NCI-H146 (cell line): ENCODE measurements at regions not wholly inside any gene's neighbourhood (a gene's known extent, or its start where the extent isn't known, plus 50 kb on each side); places are given as distances from the start of the nearest gene placed in this dataset.
A peak's percentile ranks its signal among the peaks of the same experiment; 100 is the strongest.

Experiments used
- DNase-seq: peaks from one replicate; lab custom pipeline; 2025; lab: John Stamatoyannopoulos, UW

DNA sequence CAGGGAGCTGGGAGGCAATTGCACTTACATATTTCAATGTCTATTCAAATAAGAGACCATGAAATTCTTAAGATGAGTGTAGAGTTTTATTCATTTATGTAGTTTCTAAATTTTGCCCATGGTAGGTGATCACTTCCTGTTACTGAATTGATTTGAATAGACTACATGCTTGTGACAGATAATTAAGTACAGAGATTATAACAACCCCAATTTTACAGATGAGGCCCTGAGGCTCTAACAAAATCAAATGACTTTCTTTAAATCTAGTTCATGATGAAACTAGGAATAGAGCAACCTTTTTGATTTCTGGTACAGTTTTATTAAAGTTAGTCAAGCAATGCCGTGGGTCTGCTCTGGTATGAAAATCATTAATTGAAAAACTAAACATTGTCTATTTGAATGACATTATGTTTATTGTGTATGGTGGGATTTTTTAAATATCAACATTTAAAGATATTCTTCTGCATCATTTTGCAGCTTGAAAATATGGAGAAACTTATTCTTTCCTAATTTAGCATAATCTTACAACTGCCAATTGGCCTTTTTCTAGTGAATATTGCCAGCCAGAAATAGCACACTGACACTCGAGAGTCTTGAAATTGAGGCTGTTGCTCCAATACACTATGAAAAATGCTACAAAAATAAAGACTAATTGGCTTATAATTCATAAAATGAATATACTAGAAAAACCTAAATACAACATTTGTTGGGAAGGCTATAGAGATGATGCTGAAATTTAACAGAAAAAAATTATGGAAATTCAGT is 308.9 kb downstream of the SLC6A15 start:
- DNase-seq = no peak

DNA sequence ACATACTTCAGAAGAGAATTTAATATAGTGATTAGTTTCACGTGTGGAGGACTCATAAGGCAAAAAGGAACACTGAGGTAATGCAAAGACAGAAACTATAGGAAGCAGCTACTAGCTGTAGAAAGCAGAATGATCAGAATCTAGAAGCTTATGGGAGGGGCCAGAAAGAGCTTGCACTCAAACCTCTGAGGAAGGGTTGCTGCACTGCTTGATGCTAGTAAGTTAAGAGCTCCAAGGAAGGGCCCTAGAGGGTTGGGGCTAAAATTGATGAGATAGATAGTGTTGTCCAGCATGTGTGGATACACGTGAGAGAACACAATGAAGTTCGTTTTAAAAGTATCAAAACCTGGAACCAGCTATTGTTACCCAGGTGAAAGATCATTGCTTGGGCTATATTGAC is 311.1 kb downstream of the SLC6A15 start:
- no peak for DNase-seq

- DNase-seq = peak; percentile 45
Measured at GRCh38 chr12:84599539-84599938, 313.1 kb downstream of the SLC6A15 start.

- peak; percentile 33 for DNase-seq
Measured at GRCh38 chr12:84596266-84596665, 316.3 kb downstream of the SLC6A15 start.

- no peak for DNase-seq
Measured at GRCh38 chr12:84594157-84594556, 318.4 kb downstream of the SLC6A15 start.

- no peak for DNase-seq
Measured at GRCh38 chr12:84585776-84586395, 326.7 kb downstream of the SLC6A15 start.

- no peak for DNase-seq
Measured at GRCh38 chr12:84572196-84572595, 340.4 kb downstream of the SLC6A15 start.

DNA sequence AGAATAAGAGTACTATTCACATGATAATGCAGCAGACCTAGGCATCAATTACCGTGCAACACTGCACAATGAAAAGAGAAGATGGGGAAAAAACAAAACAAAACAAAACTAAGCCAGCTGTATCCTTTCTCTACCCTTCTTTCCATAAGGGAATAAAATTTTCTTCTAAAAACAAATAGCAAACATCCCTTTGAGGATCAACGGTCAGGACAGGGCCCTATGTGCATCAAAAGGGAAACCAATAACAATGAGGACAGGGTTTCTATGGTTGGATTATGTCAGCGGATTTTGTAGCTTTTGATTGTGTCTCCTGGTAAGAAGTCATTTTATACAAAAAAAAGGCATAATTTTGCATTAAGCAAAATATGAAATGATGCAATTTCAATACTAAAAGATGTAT is 350.3 kb downstream of the SLC6A15 start:
- DNase-seq = no peak

- no peak for DNase-seq
Measured at GRCh38 chr12:84561351-84561750, 351.2 kb downstream of the SLC6A15 start.

DNA sequence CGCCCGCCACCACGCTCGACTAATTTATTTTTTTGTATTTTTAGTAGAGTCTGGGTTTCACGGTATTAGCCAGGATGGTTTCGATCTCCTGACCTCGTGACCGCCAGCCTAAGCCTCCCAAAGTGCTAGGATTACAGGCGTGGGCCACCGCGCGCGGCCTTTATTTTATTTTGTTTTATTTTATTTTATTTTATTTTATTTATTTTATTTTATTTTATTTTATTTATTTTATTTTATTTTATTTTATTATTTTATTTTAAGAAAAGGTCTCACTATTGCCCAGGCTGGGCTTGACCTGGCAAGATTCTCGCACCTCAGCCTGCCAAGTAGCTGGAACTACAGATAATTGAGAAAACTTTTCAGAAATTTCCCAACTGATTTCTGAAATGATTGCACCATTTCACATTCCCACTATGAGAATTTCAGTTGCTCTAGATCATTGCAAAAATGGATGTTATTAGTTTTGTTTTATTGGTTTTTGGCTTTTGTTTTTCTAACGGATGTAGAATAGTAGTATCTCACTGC is 358.3 kb downstream of the SLC6A15 start:
- no peak for DNase-seq

- DNase-seq = no peak
Measured at GRCh38 chr12:84553331-84554117, 359.1 kb downstream of the SLC6A15 start.

GRCh38 chr12:84551373-84551772 is 361.2 kb downstream of the SLC6A15 start:
- DNase-seq = no peak

- no peak for DNase-seq
Measured at GRCh38 chr12:84550518-84550917, 362.1 kb downstream of the SLC6A15 start.

GRCh38 chr12:84542289-84542688 is 370.3 kb downstream of the SLC6A15 start:
- no peak for DNase-seq

- DNase-seq = no peak
Measured at GRCh38 chr12:84537666-84538065, 374.9 kb downstream of the SLC6A15 start.

DNA sequence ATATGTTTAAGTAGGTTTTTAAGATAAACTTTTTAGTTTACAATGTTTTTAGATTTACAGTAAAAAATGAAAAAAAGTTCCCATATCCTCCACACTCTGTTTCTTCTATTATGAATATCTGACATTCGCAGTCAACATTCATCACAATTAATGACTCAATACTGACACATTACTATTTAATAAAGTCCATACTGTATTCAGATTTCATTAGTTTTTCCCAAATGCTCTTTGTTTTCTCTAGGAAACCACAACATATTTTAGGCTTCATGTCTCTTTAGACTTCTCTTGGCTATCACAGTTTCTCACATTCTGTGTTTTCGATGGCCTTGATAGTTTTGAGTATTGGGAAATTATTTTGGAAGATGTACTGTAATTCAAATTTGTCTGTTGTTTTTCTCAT is 399.8 kb downstream of the SLC6A15 start:
- no peak for DNase-seq

DNA sequence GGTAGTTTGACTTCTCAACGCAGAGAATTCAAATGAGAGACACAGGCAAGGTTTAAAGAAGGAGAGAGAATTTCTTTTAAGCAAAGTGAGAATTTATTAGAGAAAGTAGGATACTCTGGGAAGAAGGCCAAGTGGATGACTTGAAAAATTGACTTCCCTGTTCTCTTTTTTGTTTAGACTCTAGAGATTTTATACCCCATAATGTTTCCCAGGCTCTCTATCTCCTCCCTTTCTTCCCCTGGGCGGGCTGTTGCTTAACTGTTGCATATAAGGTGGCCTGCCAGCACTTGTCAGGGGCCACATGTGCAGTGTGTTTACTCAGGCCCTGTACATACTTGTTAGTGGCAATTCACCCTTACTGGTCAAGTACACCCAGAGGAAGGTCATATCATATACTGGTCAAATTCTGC is 403.7 kb downstream of the SLC6A15 start:
- DNase-seq = peak; percentile 50

DNA sequence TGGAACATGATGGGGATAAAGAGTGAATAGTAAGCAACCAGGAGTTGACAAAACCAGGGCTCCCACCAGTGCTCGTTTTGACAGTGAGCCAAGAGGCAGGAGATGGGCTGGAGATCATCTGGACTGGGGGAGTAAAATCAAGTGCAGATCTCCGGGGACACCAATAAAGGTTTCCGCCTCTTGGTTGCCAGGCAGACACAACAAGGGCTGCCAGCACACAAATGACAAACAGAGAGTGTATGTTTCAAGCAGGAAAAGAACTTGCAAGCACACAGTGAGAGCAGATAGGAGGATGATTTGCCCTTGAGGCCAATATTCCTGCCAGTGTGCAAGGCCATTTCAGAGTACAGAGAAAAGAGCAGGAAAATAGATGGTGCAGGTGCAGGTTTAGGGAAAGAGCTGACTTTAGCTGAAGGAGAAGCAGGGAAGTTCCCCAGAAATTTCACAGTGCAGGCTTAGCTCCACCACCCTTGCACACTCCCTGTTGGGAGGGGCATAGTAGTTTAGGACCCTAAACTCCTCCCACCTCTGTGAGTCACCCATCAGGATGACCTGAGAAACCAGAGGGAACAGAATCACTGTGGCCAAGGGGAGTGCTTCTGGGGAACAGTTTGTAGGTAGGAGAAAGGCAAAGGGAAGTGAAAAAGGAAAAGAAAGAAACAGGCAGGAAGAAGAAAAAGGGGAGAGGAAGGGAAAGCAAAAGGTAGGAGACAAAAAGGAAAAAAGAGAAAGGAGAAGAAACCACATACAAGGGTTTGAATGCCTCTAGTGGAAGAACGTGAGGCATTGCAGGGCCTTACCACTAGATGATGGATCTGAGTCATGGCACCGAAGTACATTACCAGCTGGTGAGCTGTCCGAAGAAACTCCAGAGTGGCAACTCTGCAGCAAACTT is 404.4 kb downstream of the SLC6A15 start:
- DNase-seq = peak; percentile 50

- DNase-seq = no peak
Measured at GRCh38 chr12:84506282-84506681, 406.3 kb downstream of the SLC6A15 start.

GRCh38 chr12:84502907-84503787 is 409.5 kb downstream of the SLC6A15 start:
- DNase-seq = peak; percentile 52
